Lung (tissue), 11 donors: ENCODE measurements at regions not wholly inside any gene's neighbourhood (a gene's known extent, or its start where the extent isn't known, plus 50 kb on each side); places are given as distances from the start of the nearest gene placed in this dataset.

Source experiments
- ATAC-seq: fragments of 200-7000 bp; cut with Tn5 transposase; one replicate; pipeline ENCODE4 v1.9.1; 2020; ENCODE audit warnings: moderate number of reproducible peaks; ENCODE audit not compliant: insufficient read depth, low FRiP score
- DNase-seq, 3 donors: peaks; one replicate each; pipeline ENCODE4 v3.0.0-alpha.2; 2013 to 2017
- H3K27ac ChIP-seq, 2 donors: one replicate each; pipeline ENCODE4 v1.5.1; 2013; ENCODE audit warnings: mild to moderate bottlenecking in 2 of 2, moderate library complexity in 2 of 2, control low read depth in 1 of 2, inconsistent platforms in 1 of 2, low read depth in 1 of 2, low read length in 1 of 2
- H3K27me3 ChIP-seq, 3 donors: one replicate each; pipeline ENCODE4 v1.5.1; 2013; ENCODE audit warnings: low read length in 2 of 3; ENCODE audit not compliant: control insufficient read depth in 3 of 3, insufficient read depth in 3 of 3
- H3K36me3 ChIP-seq, 4 donors: one replicate each; pipeline ENCODE4 v1.5.1; 2013; ENCODE audit warnings: low read length in 4 of 4, mild to moderate bottlenecking in 1 of 4, moderate library complexity in 1 of 4; ENCODE audit not compliant: control insufficient read depth in 4 of 4, insufficient read depth in 4 of 4
- H3K4me1 ChIP-seq, 5 donors: one replicate each; pipeline ENCODE4 v1.5.1; 2013; ENCODE audit warnings: low read length in 5 of 5, mild to moderate bottlenecking in 2 of 5, moderate library complexity in 1 of 5; ENCODE audit not compliant: control insufficient read depth in 5 of 5, insufficient read depth in 5 of 5
- H3K4me3 ChIP-seq: one replicate; pipeline ENCODE4 v1.5.1; 2013; ENCODE audit warnings: mild to moderate bottlenecking, control low read depth, moderate library complexity
- H3K9ac ChIP-seq, 2 donors: one replicate each; pipeline ENCODE4 v1.5.1; 2013; ENCODE audit warnings: low read length in 2 of 2, control low read depth in 1 of 2; ENCODE audit not compliant: insufficient read depth in 1 of 2
- H3K9me3 ChIP-seq, 4 donors: one replicate each; pipeline ENCODE4 v1.5.1; 2013; ENCODE audit warnings: low read length in 3 of 4, mild to moderate bottlenecking in 1 of 4, moderate library complexity in 1 of 4; ENCODE audit not compliant: control insufficient read depth in 4 of 4, insufficient read depth in 3 of 4
- WGBS, 2 donors: extraction: QIAGEN DNeasy Blood & Tissue Kit; methylation state at CpG; one replicate each; pipeline ENCODE4 v1.1.7; 2013; 5-methylcytosine and 5-hydroxymethylcytosine counted together
- TF ChIP-seq, protein P1 (sequence below): IDR thresholded peaks from 2 replicates; pipeline ENCODE4 v1.5.1; 2012; ENCODE audit warnings: mild to moderate bottlenecking; ENCODE audit errors: control extremely low read depth, extremely low read depth
- donor health status: control.
- donor health status: control.
- donor health status: Bipolar disorder and iron deficiency.
- donor health status: healthy.
- donor health status: DM: yes; HTN: yes; CAD: no.

DNA sequence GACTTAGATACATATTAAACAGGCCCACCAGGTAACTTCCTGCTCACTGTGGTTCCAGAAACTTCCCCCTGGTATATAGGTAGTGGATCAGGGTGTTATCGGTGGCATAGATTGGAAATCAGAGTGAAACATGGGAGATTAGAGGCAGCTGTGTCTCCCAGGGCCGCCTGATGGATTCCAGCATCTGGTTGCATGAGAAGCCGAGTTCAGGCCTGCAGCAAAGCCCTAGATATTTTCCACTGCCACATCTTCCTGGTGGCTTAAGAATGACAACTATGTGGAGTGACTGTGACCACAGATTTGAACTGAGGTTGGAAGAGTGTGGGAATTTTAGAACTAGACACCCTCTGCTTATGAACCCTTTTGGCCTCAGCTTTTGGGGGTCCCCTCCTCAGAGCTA lies 184.8 kb upstream of the NTF3 start:
- WGBS, 2 donors = 90 to 94% methylated on average over 3 of the region's 3 CpGs
- Histone ChIP-seq H3K27ac (no peak overlapping the region), H3K9me3 (no peaks in the 10 kb centered on the region), H3K4me1 (peaks cover 0 to 2% (median 0%) of the 10 kb centered on the region in 5 donors), H3K4me3 (no peak overlapping the region), H3K27me3 (no peaks in the 10 kb centered on the region), H3K36me3 (no peaks in the 10 kb centered on the region), H3K9ac (no peak overlapping the region)
- TF ChIP-seq, protein P1, sequence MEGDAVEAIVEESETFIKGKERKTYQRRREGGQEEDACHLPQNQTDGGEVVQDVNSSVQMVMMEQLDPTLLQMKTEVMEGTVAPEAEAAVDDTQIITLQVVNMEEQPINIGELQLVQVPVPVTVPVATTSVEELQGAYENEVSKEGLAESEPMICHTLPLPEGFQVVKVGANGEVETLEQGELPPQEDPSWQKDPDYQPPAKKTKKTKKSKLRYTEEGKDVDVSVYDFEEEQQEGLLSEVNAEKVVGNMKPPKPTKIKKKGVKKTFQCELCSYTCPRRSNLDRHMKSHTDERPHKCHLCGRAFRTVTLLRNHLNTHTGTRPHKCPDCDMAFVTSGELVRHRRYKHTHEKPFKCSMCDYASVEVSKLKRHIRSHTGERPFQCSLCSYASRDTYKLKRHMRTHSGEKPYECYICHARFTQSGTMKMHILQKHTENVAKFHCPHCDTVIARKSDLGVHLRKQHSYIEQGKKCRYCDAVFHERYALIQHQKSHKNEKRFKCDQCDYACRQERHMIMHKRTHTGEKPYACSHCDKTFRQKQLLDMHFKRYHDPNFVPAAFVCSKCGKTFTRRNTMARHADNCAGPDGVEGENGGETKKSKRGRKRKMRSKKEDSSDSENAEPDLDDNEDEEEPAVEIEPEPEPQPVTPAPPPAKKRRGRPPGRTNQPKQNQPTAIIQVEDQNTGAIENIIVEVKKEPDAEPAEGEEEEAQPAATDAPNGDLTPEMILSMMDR = no peak
- no peak for DNase-seq
- ATAC-seq = no peak

DNA sequence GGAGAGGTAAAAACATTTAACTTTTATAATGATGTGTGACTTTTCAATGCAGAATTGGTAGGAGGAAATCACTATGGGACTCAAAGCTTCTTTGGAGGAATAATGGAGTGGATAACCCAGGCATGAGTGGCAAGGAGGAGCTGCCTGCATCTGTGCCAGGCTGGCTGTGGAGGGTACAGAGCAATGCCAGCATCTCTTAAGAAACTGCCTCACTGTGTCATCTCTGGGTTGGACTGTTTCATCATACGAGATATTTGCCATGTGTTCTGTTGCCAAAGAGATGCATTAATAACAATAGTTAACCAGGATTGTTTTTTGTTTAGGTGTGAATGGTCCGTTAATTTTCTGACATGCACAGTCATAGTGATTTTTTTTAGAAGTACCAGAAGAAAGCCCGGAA lies 183.7 kb upstream of the NTF3 start:
- Histone ChIP-seq H3K36me3 (no peaks in the 10 kb centered on the region), H3K4me3 (no peak overlapping the region), H3K27me3 (no peaks in the 10 kb centered on the region), H3K9ac (no peak overlapping the region), H3K27ac (no peak overlapping the region), H3K4me1 (peaks cover 0 to 2% (median 0%) of the 10 kb centered on the region in 5 donors), H3K9me3 (no peaks in the 10 kb centered on the region)
- DNase-seq (no peak), ATAC-seq (no peak)
- WGBS, 2 donors = 81 to 85% methylated on average over 3 of the region's 3 CpGs
- TF ChIP-seq, protein P1 = no peak

DNA sequence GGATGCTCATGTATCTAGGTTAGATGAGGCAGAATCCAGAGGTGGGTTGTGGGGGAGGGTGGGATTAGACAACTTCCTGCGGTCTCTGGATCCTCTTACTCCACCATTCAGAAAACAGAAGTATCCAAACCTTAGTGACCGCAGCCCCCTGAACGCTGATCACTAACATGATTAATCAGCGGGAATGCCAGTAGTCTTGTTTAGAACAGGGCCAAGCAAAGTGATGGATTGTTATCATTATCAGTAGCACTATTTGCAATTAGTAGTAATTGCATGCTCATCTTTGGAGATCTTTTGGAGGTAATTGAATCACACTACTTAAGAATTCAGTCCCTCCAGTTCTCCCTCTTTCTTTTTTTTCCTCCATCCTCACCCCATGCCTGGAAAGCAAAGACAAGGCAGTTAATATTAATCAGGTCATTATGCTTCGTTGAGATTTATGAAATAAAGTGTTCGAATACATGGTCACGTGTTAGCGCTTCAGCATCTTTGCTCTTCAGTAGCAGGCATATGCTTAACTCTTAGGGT lies 182.8 kb upstream of the NTF3 start:
- 62 to 78% methylated on average over 8 of the region's 8 CpGs for WGBS, 2 donors
- DNase-seq (no peak), ATAC-seq (no peak)
- TF ChIP-seq, protein P1 = no peak
- no peaks in the 10 kb centered on the region for H3K9me3 ChIP-seq
- H3K4me1 ChIP-seq = peaks cover 0 to 2% (median 0%) of the 10 kb centered on the region in 5 donors
- no peaks in the 10 kb centered on the region for H3K36me3 ChIP-seq
- H3K9ac ChIP-seq = no peak overlapping the region
- no peak overlapping the region for H3K27ac ChIP-seq
- H3K4me3 ChIP-seq = no peak overlapping the region
- H3K27me3 ChIP-seq = no peaks in the 10 kb centered on the region

DNA sequence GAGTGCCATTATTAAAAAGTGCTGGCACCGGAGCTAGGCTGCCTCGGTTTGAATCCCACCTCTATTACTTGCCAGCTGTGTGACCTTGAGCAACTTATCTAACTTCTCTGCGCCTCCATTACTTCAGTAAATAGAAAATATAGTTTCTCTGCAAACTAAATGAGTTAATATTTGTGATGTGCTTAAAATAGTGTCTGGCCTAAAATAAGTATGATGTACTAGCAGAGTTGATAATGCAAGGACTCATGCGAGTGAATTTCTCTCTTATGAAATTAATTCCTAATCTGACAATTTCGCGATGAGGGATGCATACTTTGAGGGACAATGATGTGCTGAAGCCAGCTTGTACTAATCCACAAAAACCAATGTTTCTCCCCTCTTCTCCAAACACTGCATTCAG lies 180.8 kb upstream of the NTF3 start:
- H3K9ac ChIP-seq = no peak overlapping the region
- H3K4me1 ChIP-seq = no peaks in the 10 kb centered on the region
- TF ChIP-seq, protein P1 = no peak
- H3K27me3 ChIP-seq = peaks cover 0 to under 1% (median 0%) of the 10 kb centered on the region in 3 donors
- DNase-seq (no peak), ATAC-seq (no peak)
- H3K36me3 ChIP-seq = no peaks in the 10 kb centered on the region
- 86 to 95% methylated on average over 6 of the region's 6 CpGs for WGBS, 2 donors
- H3K9me3 ChIP-seq = no peaks in the 10 kb centered on the region
- H3K4me3 ChIP-seq = no peak overlapping the region
- no peak overlapping the region for H3K27ac ChIP-seq
